K562 (cell line): ENCODE measurements at regions not wholly inside any gene's neighbourhood (a gene's known extent, or its start where the extent isn't known, plus 50 kb on each side); places are given as distances from the start of the nearest gene placed in this dataset.

ENCODE experiments used
- ATAC-seq: fragments of 200-7000 bp; cut with Tn5 transposase; 3 replicates; pipeline ENCODE4 v1.9.1; 2020; ENCODE audit warnings: moderate library complexity
- BruUV-seq: library from RNA; stranded (reverse); fragments of 400-500 nt; replicated peaks from 2 replicates; lab custom pipeline; 2021; lab: Mats Ljungman, UMichigan
- CTCF ChIA-PET: fragments of 300-600 bp; formaldehyde crosslinking; extraction: SDS; loops from one replicate; lab custom pipeline; 2021; ENCODE audit warnings: low intra/inter-chr PET ratio; lab: Yijun Ruan, JAX
- POLR2A ChIA-PET: fragments of 300-600, 350-650 bp; sonication (Branson Sonifier 250); formaldehyde crosslinking; extraction: SDS; loops from one replicate; lab custom pipeline; 2021; ENCODE audit warnings: antibody characterized with exemption, inconsistent platforms; lab: Yijun Ruan, JAX
- DNase-seq, 4 experiments: peaks; one replicate each; pipeline versions ENCODE4 v3.0.0 to v3.0.0-alpha.2; 2011 to 2018; ENCODE audit warnings: low spot score in 3 of 4, mixed read lengths in 3 of 4; ENCODE audit errors: extremely low read depth in 1 of 4
- FAIRE-seq: peaks from 2 replicates; lab custom pipeline; 2011; peaks lifted over from hg19 to GRCh38; lab: Jason Lieb, UNC
- H2AFZ ChIP-seq: 2 replicates; pipeline ENCODE4 v1.6.0; 2011; ENCODE audit warnings: low read depth, low read length, control low read depth, inconsistent platforms
- H3K27ac ChIP-seq: fragments of 200-600 bp; 3 replicates; pipeline ENCODE4 v1.8.0; 2011; ENCODE audit warnings: low read depth, mild to moderate bottlenecking, control low read depth, inconsistent platforms, low read length, moderate library complexity, mixed read lengths; ENCODE audit errors: extremely low read depth
- H3K27me3 ChIP-seq, 2 experiments: fragments of 300-600 bp in 1 of 2; 2 replicates in 1 of 2; 3 replicates in 1 of 2; pipeline versions ENCODE4 v1.6.0 to v1.8.0; 2011; ENCODE audit warnings: inconsistent platforms in 2 of 2, low read length in 2 of 2, mild to moderate bottlenecking in 1 of 2, mixed read lengths in 1 of 2, moderate library complexity in 1 of 2; ENCODE audit not compliant: control insufficient read depth in 2 of 2, insufficient read depth in 2 of 2
- H3K36me3 ChIP-seq: fragments of 300-600 bp; 3 replicates; pipeline ENCODE4 v1.8.0; 2011; ENCODE audit warnings: mild to moderate bottlenecking, low read length, inconsistent platforms; ENCODE audit not compliant: control insufficient read depth, insufficient read depth
- H3K4me1 ChIP-seq, 2 experiments: fragments of 200-600 bp in 1 of 2; replicated peaks in 1 of 2; 2 replicates in 1 of 2; 3 replicates in 1 of 2; pipeline versions ENCODE4 v1.5.1 to v1.8.0; 2011; ENCODE audit warnings: inconsistent platforms in 2 of 2, low read length in 2 of 2, mild to moderate bottlenecking in 1 of 2, mixed read lengths in 1 of 2, moderate library complexity in 1 of 2; ENCODE audit not compliant: control insufficient read depth in 2 of 2, insufficient read depth in 2 of 2
- H3K4me2 ChIP-seq: 2 replicates; pipeline ENCODE4 v1.6.1; 2011; ENCODE audit warnings: low read length, control low read depth, inconsistent platforms, mixed read lengths; ENCODE audit not compliant: insufficient read depth
- H3K4me3 ChIP-seq: fragments of 200-600 bp; sonication (generic), shearing (Covaris generic); 2 replicates; pipeline ENCODE4 v1.5.1; 2016; ENCODE audit warnings: control low read depth, inconsistent platforms
- H3K79me2 ChIP-seq: fragments of 200-600 bp; 3 replicates; pipeline ENCODE4 v1.8.0; 2011; ENCODE audit warnings: low read length, inconsistent platforms; ENCODE audit not compliant: control insufficient read depth, insufficient read depth
- H3K9ac ChIP-seq, 2 experiments: 2 replicates each; pipeline versions ENCODE4 v1.6.0 to v1.6.1; 2011; ENCODE audit warnings: low read depth in 2 of 2, low read length in 2 of 2, control low read depth in 1 of 2, inconsistent platforms in 1 of 2, mild to moderate bottlenecking in 1 of 2, mixed read lengths in 1 of 2; ENCODE audit not compliant: insufficient read depth in 1 of 2
- H3K9me1 ChIP-seq: one replicate; pipeline ENCODE4 v1.6.0; 2011; ENCODE audit warnings: inconsistent platforms, mild to moderate bottlenecking, low read length, moderate library complexity; ENCODE audit not compliant: control insufficient read depth, insufficient read depth
- H3K9me3 ChIP-seq: replicated peaks from 2 replicates; pipeline ENCODE4 v1.5.1; 2011; ENCODE audit warnings: low read depth, low read length, inconsistent platforms; ENCODE audit not compliant: control insufficient read depth, insufficient read depth
- H4K20me1 ChIP-seq: replicated peaks from 2 replicates; pipeline ENCODE4 v1.6.1; 2011; ENCODE audit warnings: low read length, inconsistent platforms, mixed read lengths; ENCODE audit not compliant: control insufficient read depth, insufficient read depth
- CBX3 ChIP-seq, 2 experiments: IDR thresholded peaks; 1 replicate in 1 of 2; 2 replicates in 1 of 2; pipeline ENCODE4 v1.6.1; 2012; ENCODE audit warnings: inconsistent platforms in 2 of 2, low read length in 2 of 2, borderline replicate concordance in 1 of 2, control low read depth in 1 of 2
- MAFG ChIP-seq: fragments of 450-650 bp; conservative IDR thresholded peaks from 2 replicates; pipeline ENCODE4 v1.6.1; 2016; ENCODE audit warnings: missing genetic modification characterization, missing compliant biosample characterization
- NONO ChIP-seq, 2 experiments: fragments of 200-400 bp in 1 of 2; fragments of 450-650 bp in 1 of 2; formaldehyde crosslinking in 1 of 2; IDR thresholded peaks; 2 replicates each; pipeline ENCODE4 v1.6.1; 2017; ENCODE audit warnings: low read depth in 2 of 2, mild to moderate bottlenecking in 2 of 2, moderate library complexity in 2 of 2, low read length in 1 of 2
- RFX5 ChIP-seq: IDR thresholded peaks from 2 replicates; pipeline ENCODE4 v1.6.1; 2011; ENCODE audit warnings: low read depth, mild to moderate bottlenecking, improper control_type of control experiment, low read length
- ZNF551 ChIP-seq: fragments of 250-450 bp; sonication (Bioruptor Pico); IDR thresholded peaks from 2 replicates; pipeline ENCODE4 v1.5.0; 2021; ENCODE audit warnings: mild to moderate bottlenecking, moderate library complexity
- ZNF57 ChIP-seq: fragments of 450-650 bp; formaldehyde crosslinking; IDR thresholded peaks from 2 replicates; pipeline ENCODE4 v1.4.0; 2020; ENCODE audit warnings: mild to moderate bottlenecking, moderate library complexity
- ZNF655 ChIP-seq: fragments of 250-450 bp; sonication (Bioruptor Pico); IDR thresholded peaks from 2 replicates; pipeline ENCODE4 v1.5.0; 2021
- WGBS: fragments of 100-300 bp; shearing (Covaris generic); methylation state at CpG from one replicate; pipeline ENCODE4 v1.1.6; 2016; ENCODE audit warnings: low coverage, mixed read lengths; ENCODE audit not compliant: insufficient coverage; ENCODE audit errors: missing lambda C conversion rate; 5-methylcytosine and 5-hydroxymethylcytosine counted together
- in situ Hi-C: fragments of 300-500 bp; cut with MboI; formaldehyde crosslinking; loops from 4 replicates; pipeline ENCODE4 v1.15.0; 2018; ENCODE audit warnings: inconsistent platforms, mixed read lengths
- intact Hi-C: fragments of 100-400 bp; cut with micrococcal nuclease; formaldehyde crosslinking; loops from 2 replicates; pipeline ENCODE4 v1.14.2; 2022
- TF ChIP-seq, protein P1 (sequence below): fragments of 250-450 bp; sonication (Bioruptor Pico); IDR thresholded peaks from 2 replicates; pipeline ENCODE4 v1.8.0; 2021; ENCODE audit warnings: borderline replicate concordance, mild to moderate bottlenecking, moderate library complexity; ENCODE audit not compliant: poor library complexity, severe bottlenecking

GRCh38 chr13:33745370-33746324 is 72.3 kb upstream of the RFC3 start:
- ChIA-PET CTCF (no interaction called here), POLR2A (no interaction called here)
- BruUV-seq = no TSS peak
- no peak overlapping the region for H3K4me2 ChIP-seq
- intact Hi-C loops (no loop called here), in situ Hi-C loops (no loop called here)
- no peaks in the 10 kb centered on the region for H3K27me3 ChIP-seq
- H3K79me2 ChIP-seq = no peaks in the 10 kb centered on the region
- H3K27ac ChIP-seq = no peak overlapping the region
- no peak overlapping the region for H2AFZ ChIP-seq
- no peaks in the 10 kb centered on the region for H3K36me3 ChIP-seq
- WGBS = 0% methylated on average over 7 of the region's 7 CpGs
- no peaks in the 10 kb centered on the region for H3K4me1 ChIP-seq
- no peak overlapping the region for H3K9ac ChIP-seq
- H3K9me1 ChIP-seq = no peaks in the 10 kb centered on the region
- no peak for FAIRE-seq
- H3K4me3 ChIP-seq = no peak overlapping the region
- H4K20me1 ChIP-seq = no peaks in the 10 kb centered on the region
- TF ChIP-seq CBX3 (IDR thresholded peaks at IDR 0.05; ENCODE audit: borderline replicate concordance in 1 of 2, low read length in 2 of 2) = no peak
- TF ChIP-seq ZNF551 (CRISPR knock-in tag) = no peak
- no peak for TF ChIP-seq NONO (IDR thresholded peaks at IDR 0.05; ENCODE audit: low read depth in 2 of 2, low read length in 1 of 2)
- TF ChIP-seq ZNF57 = no peak
- TF ChIP-seq, protein P1, sequence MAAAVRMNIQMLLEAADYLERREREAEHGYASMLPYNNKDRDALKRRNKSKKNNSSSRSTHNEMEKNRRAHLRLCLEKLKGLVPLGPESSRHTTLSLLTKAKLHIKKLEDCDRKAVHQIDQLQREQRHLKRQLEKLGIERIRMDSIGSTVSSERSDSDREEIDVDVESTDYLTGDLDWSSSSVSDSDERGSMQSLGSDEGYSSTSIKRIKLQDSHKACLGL (CRISPR knock-in tag) = no peak
- no peak for TF ChIP-seq RFX5
- no peak for TF ChIP-seq ZNF655 (CRISPR knock-in tag)
- TF ChIP-seq MAFG (tag) = no peak
- no peaks in the 10 kb centered on the region for H3K9me3 ChIP-seq
- no peak for ATAC-seq
- DNase-seq = no peak
